Left hindlimb (tissue), 1 donor: ENCODE measurements at regions not wholly inside any gene's neighbourhood (a gene's known extent, or its start where the extent isn't known, plus 50 kb on each side); places are given as distances from the start of the nearest gene placed in this dataset.

Experiments used
- DNase-seq: peaks from one replicate; pipeline ENCODE4 v3.0.0-alpha.2; 2018

DNA sequence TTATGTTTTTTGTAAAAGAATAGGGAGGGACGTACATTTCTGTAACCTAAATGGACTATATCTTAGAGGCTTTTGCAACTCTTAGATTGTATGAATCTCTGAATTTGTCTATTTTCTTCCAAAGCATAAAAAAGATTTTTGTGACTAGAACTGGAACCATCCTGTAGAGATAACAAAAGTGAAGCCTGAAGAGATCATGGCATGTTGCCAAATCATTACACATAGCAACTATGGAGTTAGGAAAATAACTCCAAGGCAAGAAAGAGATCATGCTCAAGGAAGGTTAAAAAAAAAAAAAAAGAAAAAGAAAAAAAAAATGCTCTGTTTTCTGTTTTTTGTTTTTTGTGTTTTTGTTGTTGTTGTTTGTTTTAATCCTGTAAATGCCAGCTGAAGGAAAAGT lies 567.7 kb upstream of the ZWINT start:
- DNase-seq = no peak

DNA sequence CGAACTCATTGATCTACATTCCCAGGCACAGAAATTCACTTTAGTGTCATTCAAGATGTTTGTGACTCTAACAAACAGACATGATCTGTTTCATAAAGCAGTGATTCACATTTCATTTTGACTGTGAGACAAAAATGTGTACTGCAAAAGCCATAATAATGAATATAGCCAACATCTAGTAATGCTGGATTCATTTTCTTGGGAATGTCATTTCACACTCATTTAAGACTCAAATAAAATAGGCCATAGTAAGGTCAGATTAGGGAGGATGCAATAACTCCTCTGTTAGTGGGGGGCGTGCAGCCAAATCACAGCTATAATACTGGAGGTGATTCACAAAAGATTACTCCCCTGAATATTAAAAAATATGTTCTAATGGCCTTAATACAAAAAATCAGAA lies 566.6 kb upstream of the ZWINT start:
- no peak for DNase-seq

DNA sequence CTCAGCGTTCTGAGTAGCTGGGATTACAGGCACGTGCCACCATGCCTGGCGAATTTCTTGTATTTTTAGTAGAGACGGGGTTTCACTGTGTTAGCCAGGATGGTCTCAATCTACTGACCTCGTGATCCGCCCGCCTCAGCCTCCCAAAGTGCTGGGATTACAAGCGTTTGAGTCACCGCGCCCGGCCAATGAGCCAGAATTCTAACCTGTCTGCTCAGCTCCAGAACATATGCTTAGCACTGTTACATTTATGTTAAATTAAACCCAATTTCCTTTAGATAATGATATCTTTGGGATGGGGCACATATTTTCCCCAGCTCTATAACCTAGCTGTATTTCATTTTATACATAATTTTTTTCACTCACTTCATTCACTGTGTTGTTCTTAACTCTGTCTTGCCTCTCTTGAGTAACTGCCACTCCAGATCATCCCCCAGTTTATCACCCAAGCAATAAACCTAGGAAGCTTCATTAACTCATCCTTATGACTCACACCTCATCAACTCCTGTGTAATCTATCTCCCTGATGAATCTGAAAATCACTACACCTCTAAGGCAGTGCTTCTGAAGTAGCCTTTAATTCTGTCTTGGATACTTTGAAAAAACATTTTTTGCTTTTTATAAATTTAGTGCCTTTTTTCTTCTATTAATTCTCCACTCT lies 559.7 kb upstream of the ZWINT start:
- DNase-seq = no peak

DNA sequence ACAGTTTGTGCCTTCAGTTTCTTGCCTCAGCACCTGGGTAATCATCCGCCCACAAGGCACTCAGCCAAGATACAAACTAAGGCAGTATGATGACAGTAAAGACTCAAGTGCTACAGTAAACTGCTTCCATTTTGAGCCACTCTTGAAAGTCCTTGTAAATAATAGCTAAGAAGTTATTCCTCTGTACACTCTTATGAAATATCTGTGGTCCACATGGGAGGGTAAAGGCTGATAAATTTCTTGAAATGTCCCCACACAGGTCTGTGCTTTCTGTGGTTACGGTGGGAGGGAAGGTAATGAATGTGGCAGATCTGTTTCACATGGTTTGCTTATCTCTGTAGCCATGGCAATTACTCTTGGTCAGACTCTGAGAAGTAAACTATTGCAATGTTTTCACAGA lies 551.0 kb upstream of the ZWINT start:
- no peak for DNase-seq

DNA sequence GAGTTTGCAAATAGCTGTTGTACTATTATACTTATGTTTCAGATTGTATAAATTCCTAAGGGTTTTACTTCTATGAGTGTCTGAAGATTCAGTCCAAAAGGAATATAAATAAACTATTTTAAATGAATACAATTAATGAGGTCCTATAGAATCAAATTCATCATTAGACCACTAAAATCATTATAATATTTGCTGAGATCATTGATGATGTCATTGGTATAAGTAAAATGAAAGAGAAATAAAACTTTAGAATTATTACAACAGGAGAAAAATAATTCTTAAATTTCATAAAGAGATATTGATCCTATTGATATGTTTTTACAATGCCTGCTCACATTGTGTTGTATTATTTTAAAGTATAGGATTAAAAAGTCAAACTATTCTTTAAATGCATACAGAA lies 544.0 kb upstream of the ZWINT start:
- DNase-seq = no peak

GRCh38 chr10:56902554-56902953 lies 541.5 kb upstream of the ZWINT start:
- DNase-seq = no peak

DNA sequence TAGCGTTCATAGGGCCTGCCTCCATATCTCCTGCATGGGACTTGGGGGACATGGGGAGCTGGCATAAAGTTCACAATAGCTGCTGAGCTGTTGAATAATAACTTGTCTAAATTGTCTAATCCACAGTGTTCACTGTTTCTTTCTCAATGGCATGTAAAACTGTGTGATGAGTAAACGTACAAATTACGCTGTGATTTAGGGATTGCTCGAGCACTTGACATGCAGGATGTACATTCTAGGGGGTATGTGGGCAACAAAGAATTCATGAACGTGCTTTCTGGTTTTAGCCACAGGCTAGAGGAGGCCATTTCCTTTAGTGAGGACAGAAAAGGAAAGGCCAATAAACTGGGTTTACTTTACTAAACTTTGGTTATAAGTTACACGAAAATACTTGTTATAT lies 534.2 kb upstream of the ZWINT start:
- DNase-seq = no peak

DNA sequence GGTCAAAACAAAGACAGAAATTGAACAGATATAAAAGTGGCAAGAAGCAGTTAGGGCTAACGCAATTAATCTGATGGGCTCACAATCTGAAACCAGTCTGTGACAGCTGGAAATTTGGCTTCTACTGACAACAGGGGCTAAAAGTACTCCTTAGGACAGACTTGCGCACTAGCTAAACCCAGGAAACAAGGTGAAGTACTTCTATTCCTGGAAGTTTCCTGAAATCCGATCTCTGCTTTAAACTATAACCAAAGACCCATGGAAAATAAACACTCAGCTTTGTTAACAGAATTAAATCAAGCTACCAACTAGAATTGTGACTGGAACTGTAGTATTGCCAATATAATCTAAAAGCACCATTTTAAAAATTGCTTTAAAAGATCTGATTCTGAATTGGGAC lies 520.2 kb upstream of the ZWINT start:
- DNase-seq = no peak

DNA sequence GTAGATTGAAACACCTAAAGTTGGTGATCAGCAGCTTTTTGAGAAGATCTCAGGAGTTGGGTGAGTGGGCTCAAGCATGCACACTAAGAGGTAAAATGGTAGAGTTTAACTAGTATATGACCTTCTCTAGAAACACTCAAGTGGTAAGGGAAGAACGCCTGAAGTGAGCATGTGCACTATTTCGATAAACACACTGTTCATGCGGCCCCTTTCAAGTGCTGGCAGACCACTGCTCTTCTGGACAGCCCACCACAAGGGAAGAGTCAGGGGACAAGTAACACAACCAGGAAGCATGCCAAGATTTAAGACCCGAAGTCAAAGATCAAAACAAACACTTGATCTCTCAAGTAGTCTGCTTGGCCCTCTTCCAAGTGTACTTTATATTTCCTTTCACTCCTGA lies 519.5 kb upstream of the ZWINT start:
- DNase-seq = no peak

DNA sequence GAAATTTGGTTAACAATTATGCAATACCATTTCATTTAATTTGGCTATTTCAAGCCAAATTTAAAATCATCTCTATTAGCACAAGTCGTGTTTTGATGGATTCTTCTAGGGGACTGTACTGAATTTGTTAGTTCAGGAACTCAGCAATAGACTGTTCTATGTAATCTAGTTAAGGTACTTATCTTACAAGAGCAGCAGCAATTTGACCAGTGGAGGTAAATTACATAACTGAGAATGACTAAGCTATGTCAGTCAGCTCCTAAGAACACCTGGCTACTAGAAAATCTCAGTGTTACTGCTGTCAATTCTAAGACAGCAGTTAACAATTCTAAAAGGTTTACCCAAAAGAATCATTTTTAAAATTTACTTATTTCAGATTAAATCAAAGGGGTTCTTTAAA lies 513.9 kb upstream of the ZWINT start:
- no peak for DNase-seq

DNA sequence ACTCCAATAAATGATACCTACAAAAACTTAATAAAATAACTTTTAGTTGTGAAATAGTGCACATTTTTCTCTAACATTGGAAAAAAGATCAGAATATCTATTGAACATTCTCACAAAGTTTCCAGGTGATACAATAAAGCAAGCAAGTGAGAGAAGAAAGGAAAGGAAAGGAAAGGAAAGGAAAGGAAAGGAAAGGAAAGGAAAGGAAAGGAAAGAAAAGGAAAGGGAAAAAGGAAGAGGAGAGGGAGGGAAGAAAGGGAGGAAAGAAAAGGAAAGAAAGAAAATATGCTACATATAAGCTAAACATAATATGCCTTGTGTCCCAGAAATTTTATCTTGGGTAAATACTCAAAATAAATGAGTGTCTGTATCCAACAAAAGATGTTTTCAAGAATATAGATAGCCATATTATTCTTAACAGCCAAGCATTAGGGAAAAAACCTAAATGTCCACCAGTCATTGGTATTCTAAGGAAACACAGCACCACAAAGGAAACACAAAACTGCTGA lies 510.2 kb upstream of the ZWINT start:
- DNase-seq = no peak

GRCh38 chr10:56867236-56867635 lies 506.2 kb upstream of the ZWINT start:
- no peak for DNase-seq

DNA sequence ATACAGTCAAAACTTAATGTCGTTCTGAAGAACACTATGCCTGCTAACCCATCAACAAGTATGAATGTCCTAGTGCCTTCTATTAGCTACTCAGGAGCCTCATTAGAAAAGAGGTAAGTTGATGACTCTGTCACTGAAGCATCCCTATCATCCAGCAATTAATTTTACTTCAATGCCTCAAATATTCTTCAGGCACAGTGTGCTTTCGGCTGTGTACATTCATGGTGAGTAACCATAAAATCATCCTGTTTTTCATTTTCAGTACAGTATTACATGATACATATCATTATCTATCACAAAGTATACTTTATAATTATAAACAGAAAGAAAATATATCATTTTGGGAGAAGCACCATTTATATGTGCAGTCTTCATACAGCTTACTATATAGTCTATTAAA lies 495.5 kb upstream of the ZWINT start:
- no peak for DNase-seq

DNA sequence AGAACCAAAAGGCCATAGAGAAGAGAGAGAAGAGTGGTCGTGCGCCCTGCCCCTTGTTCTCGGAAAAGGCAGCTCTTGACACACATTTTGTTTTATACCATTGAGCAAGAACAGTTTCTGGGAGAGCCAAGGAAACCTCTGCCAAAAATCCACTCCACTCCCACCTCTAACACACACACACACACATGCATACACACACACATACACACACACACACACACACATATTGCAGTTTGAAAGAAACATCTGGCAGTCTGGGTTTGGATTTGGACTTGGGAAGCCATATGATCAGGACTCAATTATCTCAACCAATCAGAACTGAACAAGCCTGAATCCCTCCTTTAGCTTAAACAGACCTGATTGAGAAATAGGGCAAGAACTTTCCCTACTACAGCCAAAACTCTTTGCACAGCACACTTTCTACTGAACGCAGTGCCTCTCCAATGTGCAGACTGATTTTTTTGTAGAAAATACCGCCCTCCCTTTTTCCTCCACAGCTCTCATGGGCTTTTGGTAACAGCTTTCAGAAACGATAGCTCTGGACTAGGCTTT lies 484.0 kb upstream of the ZWINT start:
- DNase-seq = no peak

GRCh38 chr10:56836659-56837058 lies 475.6 kb upstream of the ZWINT start:
- no peak for DNase-seq

DNA sequence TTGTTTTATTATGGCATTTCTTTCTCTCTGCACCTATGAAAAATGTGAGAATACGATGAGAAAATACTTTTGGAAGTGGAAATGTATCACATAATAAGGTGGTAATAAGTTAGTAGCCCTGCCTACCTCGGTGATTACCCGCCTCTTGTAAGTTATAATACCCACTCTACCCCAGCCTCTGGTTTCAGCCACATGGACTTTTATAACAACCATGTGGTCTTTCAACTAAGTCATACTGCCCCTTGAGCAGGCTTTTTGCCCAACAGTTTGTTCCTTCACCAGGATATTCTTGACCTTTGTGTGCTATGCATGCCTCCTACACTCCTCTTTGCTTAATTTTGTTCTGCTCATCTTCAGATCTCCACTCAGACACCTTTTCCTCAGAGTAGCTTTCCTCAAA lies 470.6 kb upstream of the ZWINT start:
- no peak for DNase-seq

- no peak for DNase-seq
Measured at GRCh38 chr10:56823849-56824248, 462.8 kb upstream of the ZWINT start.

DNA sequence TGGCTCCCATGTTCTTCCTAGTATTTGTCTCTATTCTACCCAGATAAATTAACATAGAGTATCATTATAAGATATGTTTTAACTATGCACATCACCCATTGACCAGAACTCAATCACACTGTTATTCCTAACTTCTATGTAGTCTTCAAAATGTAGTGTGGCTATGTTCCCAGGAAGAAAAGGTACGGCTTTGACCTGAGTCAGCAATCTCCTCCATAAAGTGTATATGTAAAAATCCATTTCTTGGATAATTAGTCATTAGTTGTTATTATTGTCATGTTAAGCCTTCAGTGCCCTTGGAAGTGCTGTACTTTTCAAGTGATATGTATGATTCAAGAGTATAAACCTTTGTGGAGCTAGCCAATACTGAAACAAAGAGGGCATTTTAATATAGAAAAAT lies 444.0 kb upstream of the ZWINT start:
- DNase-seq = no peak

GRCh38 chr10:56785292-56785691 lies 424.2 kb upstream of the ZWINT start:
- DNase-seq = no peak

DNA sequence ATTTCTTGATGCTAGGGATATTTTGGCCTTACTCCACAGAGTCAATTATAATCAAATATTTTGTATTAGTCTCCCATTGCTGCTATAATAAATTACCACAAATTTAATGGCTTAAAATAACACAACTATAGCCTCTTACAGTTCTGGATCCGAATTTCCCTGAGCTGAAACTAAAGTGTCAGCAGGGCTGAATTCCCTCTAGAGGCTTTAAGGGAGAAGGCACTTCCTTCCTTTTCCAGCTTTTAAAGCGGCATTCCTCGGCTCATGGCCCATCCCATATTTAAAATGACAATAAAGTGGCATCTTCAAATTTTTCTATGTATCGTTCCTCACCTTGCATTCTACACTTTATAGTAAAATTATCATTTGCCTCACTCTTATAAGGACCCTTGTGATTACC lies 421.4 kb upstream of the ZWINT start:
- no peak for DNase-seq

DNA sequence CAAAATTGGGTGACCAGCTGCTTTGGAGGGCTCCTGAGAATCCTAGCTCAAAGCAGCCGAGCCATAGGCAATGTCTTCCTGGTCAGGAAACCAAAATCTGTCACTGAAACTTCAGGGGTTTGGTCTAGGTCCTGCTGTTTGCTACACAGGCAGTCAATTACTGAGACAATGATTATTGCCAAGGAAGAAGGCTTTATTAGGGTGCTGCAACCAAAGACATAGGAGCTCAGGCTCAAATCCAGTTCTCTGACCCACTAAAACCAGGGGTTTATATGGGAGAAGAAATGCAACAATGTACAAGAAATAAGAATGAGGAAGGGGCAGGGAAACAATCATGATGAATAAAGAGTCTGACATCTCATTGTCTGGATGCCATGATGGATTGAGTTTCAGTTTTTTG lies 410.3 kb upstream of the ZWINT start:
- DNase-seq = no peak

- DNase-seq = no peak
Measured at GRCh38 chr10:56763090-56763489, 402.0 kb upstream of the ZWINT start.

GRCh38 chr10:56745490-56745889 lies 384.4 kb upstream of the ZWINT start:
- no peak for DNase-seq

DNA sequence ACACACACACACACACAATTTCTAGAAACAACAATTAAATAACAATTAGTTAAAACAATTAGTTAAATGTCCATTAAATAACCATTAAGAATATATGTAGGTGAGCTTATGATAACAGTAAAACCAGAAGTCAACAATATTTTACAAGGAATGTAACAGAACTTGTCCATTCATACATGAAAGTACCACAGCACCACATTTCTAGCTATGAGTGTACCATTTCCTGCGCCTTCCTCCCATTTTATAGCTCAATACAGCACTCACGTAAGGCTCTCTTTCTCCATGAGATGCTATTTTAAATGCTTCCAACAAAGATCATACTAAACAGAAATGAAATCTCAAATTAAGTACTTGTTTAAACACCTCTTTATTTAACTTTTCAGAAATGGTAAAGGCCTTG lies 367.3 kb upstream of the ZWINT start:
- DNase-seq = no peak

- no peak for DNase-seq
Measured at GRCh38 chr10:56722912-56723311, 361.9 kb upstream of the ZWINT start.
